ENCODE measurements at regions not wholly inside any gene's neighbourhood (a gene's known extent, or its start where the extent isn't known, plus 50 kb on each side); places are given as distances from the start of the nearest gene placed in this dataset.

- no peak for TF ChIP-seq POLR2A (IDR thresholded peaks at IDR 0.05)
- TF ChIP-seq, protein P1, sequence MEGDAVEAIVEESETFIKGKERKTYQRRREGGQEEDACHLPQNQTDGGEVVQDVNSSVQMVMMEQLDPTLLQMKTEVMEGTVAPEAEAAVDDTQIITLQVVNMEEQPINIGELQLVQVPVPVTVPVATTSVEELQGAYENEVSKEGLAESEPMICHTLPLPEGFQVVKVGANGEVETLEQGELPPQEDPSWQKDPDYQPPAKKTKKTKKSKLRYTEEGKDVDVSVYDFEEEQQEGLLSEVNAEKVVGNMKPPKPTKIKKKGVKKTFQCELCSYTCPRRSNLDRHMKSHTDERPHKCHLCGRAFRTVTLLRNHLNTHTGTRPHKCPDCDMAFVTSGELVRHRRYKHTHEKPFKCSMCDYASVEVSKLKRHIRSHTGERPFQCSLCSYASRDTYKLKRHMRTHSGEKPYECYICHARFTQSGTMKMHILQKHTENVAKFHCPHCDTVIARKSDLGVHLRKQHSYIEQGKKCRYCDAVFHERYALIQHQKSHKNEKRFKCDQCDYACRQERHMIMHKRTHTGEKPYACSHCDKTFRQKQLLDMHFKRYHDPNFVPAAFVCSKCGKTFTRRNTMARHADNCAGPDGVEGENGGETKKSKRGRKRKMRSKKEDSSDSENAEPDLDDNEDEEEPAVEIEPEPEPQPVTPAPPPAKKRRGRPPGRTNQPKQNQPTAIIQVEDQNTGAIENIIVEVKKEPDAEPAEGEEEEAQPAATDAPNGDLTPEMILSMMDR (IDR thresholded peaks at IDR 0.05), result no peak
- TF ChIP-seq EP300 (IDR thresholded peaks at IDR 0.05), result no peak
Observed at GRCh38 chr6:74597266-74597665, 608.6 kb downstream of the COL12A1 start.

All from upper lobe of left lung (tissue), 4 donors.